PC-3 (cell line): ENCODE measurements at regions not wholly inside any gene's neighbourhood (a gene's known extent, or its start where the extent isn't known, plus 50 kb on each side); places are given as distances from the start of the nearest gene placed in this dataset.

Experiments
- ATAC-seq: fragments of 200-7000 bp; cut with Tn5 transposase; 2 replicates; pipeline ENCODE4 v1.9.1; 2020; ENCODE audit warnings: mild to moderate bottlenecking, moderate library complexity
- BruUV-seq: library from RNA; stranded (reverse); fragments of 400-500 nt; replicated peaks from 2 replicates; lab custom pipeline; 2021; lab: Mats Ljungman, UMichigan
- CTCF ChIA-PET: fragments of 300-600 bp; sonication (Branson Sonifier 250); formaldehyde crosslinking; loops from one replicate; lab custom pipeline; 2022; ENCODE audit warnings: antibody characterized with exemption; lab: Charles Lee
- POLR2A ChIA-PET: fragments of 300-600 bp; sonication (Branson Sonifier 250); formaldehyde crosslinking; loops from one replicate; lab custom pipeline; 2022; ENCODE audit warnings: antibody characterized with exemption; ENCODE audit not compliant: unreplicated experiment; lab: Charles Lee
- DNase-seq: peaks from one replicate; pipeline ENCODE4 v3.0.0-alpha.2; 2015
- H2AFZ ChIP-seq: fragments of 300-600 bp; sonication (generic); 2 replicates; pipeline ENCODE4 v1.6.0; 2016; ENCODE audit warnings: antibody characterized with exemption, low read length
- H3F3A ChIP-seq: fragments of 300-600 bp; sonication (generic); one replicate; pipeline ENCODE4 v1.6.0; 2017; ENCODE audit warnings: antibody characterized with exemption, low read length, control low read depth, mild to moderate bottlenecking; ENCODE audit not compliant: unreplicated experiment
- H3K27ac ChIP-seq: fragments of 300-600 bp; sonication (generic); 2 replicates; pipeline ENCODE4 v1.5.1; 2016; ENCODE audit warnings: mild to moderate bottlenecking, low read length
- H3K27me3 ChIP-seq: fragments of 300-600 bp; sonication (generic); 2 replicates; pipeline ENCODE4 v1.6.1; 2016; ENCODE audit warnings: low read length, mixed read lengths
- H3K36me3 ChIP-seq: fragments of 300-600 bp; sonication (generic); 2 replicates; pipeline ENCODE4 v1.6.1; 2016; ENCODE audit warnings: low read depth, mixed run types, low read length, mixed read lengths
- H3K4me1 ChIP-seq: fragments of 300-600 bp; sonication (generic); 2 replicates; pipeline ENCODE4 v1.5.1; 2016; ENCODE audit warnings: low read length; ENCODE audit not compliant: insufficient read depth
- H3K4me2 ChIP-seq: fragments of 300-600 bp; sonication (generic); 2 replicates; pipeline ENCODE4 v1.6.0; 2016; ENCODE audit warnings: low read length
- H3K4me3 ChIP-seq: fragments of 300-600 bp; sonication (generic); 2 replicates; pipeline ENCODE4 v1.5.1; 2016; ENCODE audit warnings: mild to moderate bottlenecking, low read length, mixed read lengths
- H3K79me2 ChIP-seq: fragments of 300-600 bp; sonication (generic); 2 replicates; pipeline ENCODE4 v1.6.1; 2017; ENCODE audit warnings: low read length, mixed read lengths
- H3K9ac ChIP-seq: fragments of 300-600 bp; sonication (generic); 2 replicates; pipeline ENCODE4 v1.6.0; 2016; ENCODE audit warnings: mild to moderate bottlenecking, low read length
- H3K9me2 ChIP-seq: fragments of 300-600 bp; sonication (generic); replicated peaks from 2 replicates; pipeline ENCODE4 v1.6.1; 2016; ENCODE audit warnings: mixed run types, low read length, mixed read lengths
- H3K9me3 ChIP-seq: fragments of 300-600 bp; sonication (generic); 2 replicates; pipeline ENCODE4 v1.6.1; 2016; ENCODE audit warnings: low read length, mixed read lengths
- H4K20me1 ChIP-seq: fragments of 300-600 bp; sonication (generic); 2 replicates; pipeline ENCODE4 v1.6.1; 2016; ENCODE audit warnings: low read length, mixed read lengths
- EZH2 ChIP-seq: fragments of 300-600 bp; sonication (generic); IDR thresholded peaks from one replicate; pipeline ENCODE4 v1.6.1; 2017; ENCODE audit warnings: antibody characterized with exemption, mild to moderate bottlenecking, low read length; ENCODE audit not compliant: unreplicated experiment
- EZH2phosphoT487 ChIP-seq: fragments of 300-600 bp; sonication (generic); IDR thresholded peaks from 2 replicates; pipeline ENCODE4 v1.6.1; 2018; ENCODE audit warnings: mild to moderate bottlenecking, antibody characterized with exemption, low read length, borderline replicate concordance
- intact Hi-C: fragments of 100-400 bp; cut with micrococcal nuclease; formaldehyde crosslinking; loops from 2 replicates; pipeline ENCODE4 v1.9.0; 2023
- TF ChIP-seq, protein P1 (sequence below): fragments of 300-600 bp; sonication (generic); conservative IDR thresholded peaks from 2 replicates; pipeline ENCODE4 v1.5.1; 2017; ENCODE audit warnings: antibody characterized with exemption, low read depth, mild to moderate bottlenecking, low read length

DNA sequence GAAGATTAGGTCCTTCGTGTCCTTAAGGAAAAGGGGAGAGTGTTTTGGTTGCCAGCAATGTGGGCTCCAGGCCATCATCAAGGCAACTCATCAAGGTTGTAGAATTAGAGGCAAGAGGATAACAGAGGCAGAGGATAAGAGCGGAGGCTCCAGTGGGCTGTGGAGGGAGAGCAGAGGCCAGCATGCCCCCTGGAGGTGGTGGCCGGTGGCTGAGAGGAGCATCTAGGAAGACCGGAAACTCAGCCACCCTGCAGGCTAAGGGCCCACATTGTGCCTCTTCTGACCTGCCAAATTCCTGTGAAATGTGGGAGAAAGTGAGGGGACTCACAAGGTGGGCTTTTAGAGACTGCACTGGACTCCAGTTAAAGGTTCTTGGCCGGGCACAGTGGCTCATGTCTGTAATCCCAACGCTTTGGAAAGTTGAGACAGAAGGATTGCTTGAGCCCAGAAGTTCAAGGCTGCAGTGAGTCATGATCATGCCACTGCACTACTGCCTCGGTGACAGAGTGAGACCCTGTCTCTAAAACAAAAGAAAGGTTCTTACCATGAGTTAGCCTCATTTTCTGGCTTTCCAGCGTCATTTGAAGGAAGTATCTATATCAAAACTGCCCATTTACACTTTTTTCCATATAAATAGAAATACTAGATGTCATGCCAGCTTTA, 62.7 kb upstream of the ADORA2B start:
- Histone ChIP-seq H2AFZ (no peak overlapping the region), H3K9me3 (no peaks in the 10 kb centered on the region), H3K27ac (no peak overlapping the region), H3K79me2 (no peaks in the 10 kb centered on the region), H3F3A (no peaks in the 10 kb centered on the region), H3K36me3 (no peaks in the 10 kb centered on the region), H3K4me3 (no peak overlapping the region), H3K4me2 (no peak overlapping the region), H3K27me3 (no peaks in the 10 kb centered on the region), H3K9me2 (no peaks in the 10 kb centered on the region), H4K20me1 (no peaks in the 10 kb centered on the region), H3K9ac (no peak overlapping the region), H3K4me1 (peaks cover 39% of the 10 kb centered on the region)
- ChIA-PET CTCF (no interaction called here), POLR2A (no interaction called here)
- intact Hi-C loops, result no loop called here
- DNase-seq (no peak), ATAC-seq (no peak)
- BruUV-seq, result no TSS peak
- TF ChIP-seq EZH2phosphoT487, result no peak
- no peak for TF ChIP-seq EZH2
- TF ChIP-seq, protein P1, sequence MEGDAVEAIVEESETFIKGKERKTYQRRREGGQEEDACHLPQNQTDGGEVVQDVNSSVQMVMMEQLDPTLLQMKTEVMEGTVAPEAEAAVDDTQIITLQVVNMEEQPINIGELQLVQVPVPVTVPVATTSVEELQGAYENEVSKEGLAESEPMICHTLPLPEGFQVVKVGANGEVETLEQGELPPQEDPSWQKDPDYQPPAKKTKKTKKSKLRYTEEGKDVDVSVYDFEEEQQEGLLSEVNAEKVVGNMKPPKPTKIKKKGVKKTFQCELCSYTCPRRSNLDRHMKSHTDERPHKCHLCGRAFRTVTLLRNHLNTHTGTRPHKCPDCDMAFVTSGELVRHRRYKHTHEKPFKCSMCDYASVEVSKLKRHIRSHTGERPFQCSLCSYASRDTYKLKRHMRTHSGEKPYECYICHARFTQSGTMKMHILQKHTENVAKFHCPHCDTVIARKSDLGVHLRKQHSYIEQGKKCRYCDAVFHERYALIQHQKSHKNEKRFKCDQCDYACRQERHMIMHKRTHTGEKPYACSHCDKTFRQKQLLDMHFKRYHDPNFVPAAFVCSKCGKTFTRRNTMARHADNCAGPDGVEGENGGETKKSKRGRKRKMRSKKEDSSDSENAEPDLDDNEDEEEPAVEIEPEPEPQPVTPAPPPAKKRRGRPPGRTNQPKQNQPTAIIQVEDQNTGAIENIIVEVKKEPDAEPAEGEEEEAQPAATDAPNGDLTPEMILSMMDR, result peak; percentile 36

DNA sequence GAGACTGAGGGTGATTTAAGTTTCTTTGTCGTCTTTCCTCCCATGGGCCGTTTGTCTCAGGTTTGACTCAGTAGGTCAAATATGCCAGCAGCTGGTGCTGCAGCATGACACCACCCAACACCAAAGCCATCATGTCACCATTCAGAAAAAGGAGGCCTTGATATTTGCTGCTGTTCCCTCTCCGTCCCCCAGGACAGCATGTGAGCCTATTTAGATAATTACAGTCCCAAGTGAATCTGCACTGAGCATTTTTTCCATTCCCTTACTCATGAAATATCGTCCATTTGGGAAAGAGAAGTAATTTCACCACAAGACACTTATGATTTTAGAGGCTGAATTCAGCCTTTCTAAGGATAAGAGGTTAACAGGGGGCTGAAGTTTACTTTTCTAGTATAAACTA, 62.2 kb upstream of the ADORA2B start:
- Histone ChIP-seq H3K9ac (no peak overlapping the region), H3K27ac (no peak overlapping the region), H3K9me2 (no peaks in the 10 kb centered on the region), H3K9me3 (no peaks in the 10 kb centered on the region), H3K4me1 (peaks cover 38% of the 10 kb centered on the region), H3K4me2 (no peak overlapping the region), H3K4me3 (no peak overlapping the region), H3K27me3 (no peaks in the 10 kb centered on the region), H3F3A (no peaks in the 10 kb centered on the region), H3K36me3 (no peaks in the 10 kb centered on the region), H2AFZ (no peak overlapping the region), H4K20me1 (no peaks in the 10 kb centered on the region), H3K79me2 (no peaks in the 10 kb centered on the region)
- TF ChIP-seq, protein P1, result no peak
- no peak for TF ChIP-seq EZH2
- TF ChIP-seq EZH2phosphoT487, result no peak
- BruUV-seq, result no TSS peak
- ChIA-PET POLR2A (no interaction called here), CTCF (no interaction called here)
- no peak for ATAC-seq
- intact Hi-C loops, result no loop called here
- DNase-seq, result no peak

DNA sequence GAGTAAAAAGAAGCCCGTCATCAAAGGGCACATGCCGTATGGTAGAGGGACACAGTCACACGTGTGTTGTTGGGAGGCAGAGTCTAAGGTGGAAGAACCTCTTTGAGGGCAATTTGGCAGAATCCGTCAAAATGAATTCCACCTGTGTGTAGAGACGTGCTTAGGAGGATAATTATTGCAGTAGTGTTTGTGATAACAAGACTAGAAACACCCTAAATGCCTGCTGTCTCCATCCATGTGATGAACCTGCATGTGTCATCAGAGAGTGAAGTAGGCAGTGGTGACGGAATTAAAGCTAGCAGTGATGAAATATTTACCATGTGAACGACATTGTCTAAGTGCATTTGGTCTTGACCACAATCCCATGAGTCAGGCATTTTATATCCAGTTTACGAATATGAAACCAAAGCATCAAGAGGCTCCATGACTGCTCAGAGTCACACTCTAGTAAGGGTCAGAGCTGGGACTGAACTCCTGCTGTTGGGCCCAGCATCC, 61.3 kb upstream of the ADORA2B start:
- BruUV-seq, result no TSS peak

More for the DNA sequence above, 61.3 kb upstream of the ADORA2B start:
- H3K4me3 ChIP-seq, result no peak overlapping the region
- no peaks in the 10 kb centered on the region for H4K20me1 ChIP-seq
- no peaks in the 10 kb centered on the region for H3K36me3 ChIP-seq
- peak overlapping the region; percentile 66 for H3K27ac ChIP-seq
- H3K9ac ChIP-seq, result peak overlapping the region; percentile 27; the same call in 1 of the 2 replicates
- H3K27me3 ChIP-seq, result no peaks in the 10 kb centered on the region
- H3K79me2 ChIP-seq, result no peaks in the 10 kb centered on the region
- peaks cover 36% of the 10 kb centered on the region for H3K4me1 ChIP-seq
- DNase-seq (peak; percentile 95), ATAC-seq (peak; percentile 74)
- no peak for TF ChIP-seq EZH2phosphoT487
- TF ChIP-seq, protein P1, result no peak
- TF ChIP-seq EZH2, result no peak
- no peaks in the 10 kb centered on the region for H3F3A ChIP-seq
- H3K4me2 ChIP-seq, result no peak overlapping the region
- POLR2A ChIA-PET, result no interaction called here
- intact Hi-C loops, result no loop called here
- CTCF ChIA-PET, result no interaction called here
- H3K9me3 ChIP-seq, result no peaks in the 10 kb centered on the region
- H3K9me2 ChIP-seq, result 0 out of 2 replicates have a peak, but pooled peaks cover 3% of the 10 kb centered on the region
- no peak overlapping the region for H2AFZ ChIP-seq
